ENCODE measurements at regions not wholly inside any gene's neighbourhood (a gene's known extent, or its start where the extent isn't known, plus 50 kb on each side); places are given as distances from the start of the nearest gene placed in this dataset.

DNA sequence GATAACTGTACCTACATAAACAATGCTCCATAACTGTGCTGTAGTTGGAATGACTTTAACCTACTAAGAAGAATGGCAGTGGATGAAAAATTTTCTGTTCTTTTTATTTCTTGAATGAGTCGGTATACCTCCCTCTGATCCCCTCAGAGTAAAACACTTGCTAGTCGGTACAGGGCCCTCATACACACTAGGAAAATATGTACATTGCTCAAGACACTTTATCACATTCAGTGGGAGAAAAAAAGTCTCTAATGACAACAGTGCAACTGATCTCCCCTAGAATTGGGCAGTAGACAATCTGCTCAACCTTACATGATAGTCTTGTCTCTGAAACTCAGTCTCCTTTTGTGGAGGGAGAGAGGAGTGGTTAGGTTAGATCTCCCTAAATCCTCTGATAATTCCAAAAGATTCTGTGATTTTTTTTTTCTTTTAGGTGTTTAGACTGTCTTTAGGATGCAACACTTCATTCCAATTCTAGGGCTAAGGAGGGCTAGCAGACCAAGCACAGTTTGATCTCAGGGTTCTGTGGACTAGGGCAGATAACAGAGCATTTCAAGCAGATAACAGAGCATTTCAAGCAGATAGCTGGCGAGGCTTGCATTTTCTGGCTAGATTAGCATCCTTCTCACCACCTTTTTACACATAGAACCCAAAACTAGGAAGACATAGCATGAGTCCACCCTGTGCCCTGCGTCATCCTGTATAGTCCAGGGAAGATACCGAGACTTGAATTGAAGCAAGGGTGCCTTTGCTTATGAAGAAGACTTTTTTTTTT is 100.3 kb upstream of the TNFAIP3 start:
- ATAC-seq (no peak), FAIRE-seq (no peak), DNase-seq (ENCODE audit: low read depth, low spot score) (no peak)
- Histone ChIP-seq H3K4me1 (ENCODE audit: control insufficient read depth, insufficient read depth, low read length) (peaks cover 26% of the 10 kb centered on the region), H2AFZ (ENCODE audit: control insufficient read depth, low read depth, low read length) (no peak overlapping the region), H3K27ac (ENCODE audit: control insufficient read depth, insufficient read depth) (no peak overlapping the region), H3K9ac (ENCODE audit: control insufficient read depth, insufficient read depth, low read length) (no peak overlapping the region), H3K4me3 (no peak overlapping the region), H3K79me2 (ENCODE audit: control insufficient read depth, insufficient read depth, low read length) (no peaks in the 10 kb centered on the region), H3K36me3 (ENCODE audit: control insufficient read depth in 2 of 2, insufficient read depth in 2 of 2, low read length in 1 of 2) (no peaks in the 10 kb centered on the region), H3K9me3 (replicated peaks; ENCODE audit: control insufficient read depth, insufficient read depth, low read length) (peaks cover 3% of the 10 kb centered on the region; the same call in 2 of the 3 replicates), H3K4me2 (ENCODE audit: control insufficient read depth, insufficient read depth) (no peak overlapping the region), H3K27me3 (replicated peaks in 1 of 2; ENCODE audit: control insufficient read depth in 2 of 2, insufficient read depth in 2 of 2, low read length in 1 of 2) (no peaks in the 10 kb centered on the region), H4K20me1 (ENCODE audit: control insufficient read depth, insufficient read depth) (no peaks in the 10 kb centered on the region)
- TF ChIP-seq, protein P1, sequence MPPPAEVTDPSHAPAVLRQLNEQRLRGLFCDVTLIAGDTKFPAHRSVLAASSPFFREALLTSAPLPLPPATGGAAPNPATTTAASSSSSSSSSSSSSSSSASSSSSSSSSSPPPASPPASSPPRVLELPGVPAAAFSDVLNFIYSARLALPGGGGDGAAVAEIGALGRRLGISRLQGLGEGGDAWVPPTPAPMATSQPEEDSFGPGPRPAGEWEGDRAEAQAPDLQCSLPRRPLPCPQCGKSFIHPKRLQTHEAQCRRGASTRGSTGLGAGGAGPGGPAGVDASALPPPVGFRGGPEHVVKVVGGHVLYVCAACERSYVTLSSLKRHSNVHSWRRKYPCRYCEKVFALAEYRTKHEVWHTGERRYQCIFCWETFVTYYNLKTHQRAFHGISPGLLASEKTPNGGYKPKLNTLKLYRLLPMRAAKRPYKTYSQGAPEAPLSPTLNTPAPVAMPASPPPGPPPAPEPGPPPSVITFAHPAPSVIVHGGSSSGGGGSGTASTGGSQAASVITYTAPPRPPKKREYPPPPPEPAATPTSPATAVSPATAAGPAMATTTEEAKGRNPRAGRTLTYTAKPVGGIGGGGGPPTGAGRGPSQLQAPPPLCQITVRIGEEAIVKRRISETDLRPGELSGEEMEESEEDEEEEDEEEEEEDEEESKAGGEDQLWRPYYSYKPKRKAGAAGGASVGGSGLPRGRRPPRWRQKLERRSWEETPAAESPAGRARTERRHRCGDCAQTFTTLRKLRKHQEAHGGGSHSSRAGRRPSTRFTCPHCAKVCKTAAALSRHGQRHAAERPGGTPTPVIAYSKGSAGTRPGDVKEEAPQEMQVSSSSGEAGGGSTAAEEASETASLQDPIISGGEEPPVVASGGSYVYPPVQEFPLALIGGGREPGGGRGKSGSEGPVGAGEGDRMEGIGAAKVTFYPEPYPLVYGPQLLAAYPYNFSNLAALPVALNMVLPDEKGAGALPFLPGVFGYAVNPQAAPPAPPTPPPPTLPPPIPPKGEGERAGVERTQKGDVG (CRISPR knock-in tag; IDR thresholded peaks at IDR 0.05), result no peak
- TF ChIP-seq BCL11A (IDR thresholded peaks at IDR 0.05; ENCODE audit: low read depth, low read length) (no peak), JUND (IDR thresholded peaks at IDR 0.05; ENCODE audit: low read depth, low read length) (no peak), EED (IDR thresholded peaks at IDR 0.05; ENCODE audit: low read depth) (no peak), KDM1A (IDR thresholded peaks at IDR 0.05; ENCODE audit: borderline replicate concordance) (no peak), POLR2AphosphoS2 (IDR thresholded peaks at IDR 0.05; ENCODE audit: low read depth, low read length) (no peak), SRF (IDR thresholded peaks at IDR 0.05; ENCODE audit: low read depth in 2 of 2, low read length in 2 of 2) (no peak), CBX5 (IDR thresholded peaks at IDR 0.05; ENCODE audit: low read depth) (no peak)
- TF ChIP-seq, protein P2, sequence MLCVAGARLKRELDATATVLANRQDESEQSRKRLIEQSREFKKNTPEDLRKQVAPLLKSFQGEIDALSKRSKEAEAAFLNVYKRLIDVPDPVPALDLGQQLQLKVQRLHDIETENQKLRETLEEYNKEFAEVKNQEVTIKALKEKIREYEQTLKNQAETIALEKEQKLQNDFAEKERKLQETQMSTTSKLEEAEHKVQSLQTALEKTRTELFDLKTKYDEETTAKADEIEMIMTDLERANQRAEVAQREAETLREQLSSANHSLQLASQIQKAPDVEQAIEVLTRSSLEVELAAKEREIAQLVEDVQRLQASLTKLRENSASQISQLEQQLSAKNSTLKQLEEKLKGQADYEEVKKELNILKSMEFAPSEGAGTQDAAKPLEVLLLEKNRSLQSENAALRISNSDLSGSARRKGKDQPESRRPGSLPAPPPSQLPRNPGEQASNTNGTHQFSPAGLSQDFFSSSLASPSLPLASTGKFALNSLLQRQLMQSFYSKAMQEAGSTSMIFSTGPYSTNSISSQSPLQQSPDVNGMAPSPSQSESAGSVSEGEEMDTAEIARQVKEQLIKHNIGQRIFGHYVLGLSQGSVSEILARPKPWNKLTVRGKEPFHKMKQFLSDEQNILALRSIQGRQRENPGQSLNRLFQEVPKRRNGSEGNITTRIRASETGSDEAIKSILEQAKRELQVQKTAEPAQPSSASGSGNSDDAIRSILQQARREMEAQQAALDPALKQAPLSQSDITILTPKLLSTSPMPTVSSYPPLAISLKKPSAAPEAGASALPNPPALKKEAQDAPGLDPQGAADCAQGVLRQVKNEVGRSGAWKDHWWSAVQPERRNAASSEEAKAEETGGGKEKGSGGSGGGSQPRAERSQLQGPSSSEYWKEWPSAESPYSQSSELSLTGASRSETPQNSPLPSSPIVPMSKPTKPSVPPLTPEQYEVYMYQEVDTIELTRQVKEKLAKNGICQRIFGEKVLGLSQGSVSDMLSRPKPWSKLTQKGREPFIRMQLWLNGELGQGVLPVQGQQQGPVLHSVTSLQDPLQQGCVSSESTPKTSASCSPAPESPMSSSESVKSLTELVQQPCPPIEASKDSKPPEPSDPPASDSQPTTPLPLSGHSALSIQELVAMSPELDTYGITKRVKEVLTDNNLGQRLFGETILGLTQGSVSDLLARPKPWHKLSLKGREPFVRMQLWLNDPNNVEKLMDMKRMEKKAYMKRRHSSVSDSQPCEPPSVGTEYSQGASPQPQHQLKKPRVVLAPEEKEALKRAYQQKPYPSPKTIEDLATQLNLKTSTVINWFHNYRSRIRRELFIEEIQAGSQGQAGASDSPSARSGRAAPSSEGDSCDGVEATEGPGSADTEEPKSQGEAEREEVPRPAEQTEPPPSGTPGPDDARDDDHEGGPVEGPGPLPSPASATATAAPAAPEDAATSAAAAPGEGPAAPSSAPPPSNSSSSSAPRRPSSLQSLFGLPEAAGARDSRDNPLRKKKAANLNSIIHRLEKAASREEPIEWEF (IDR thresholded peaks at IDR 0.05; ENCODE audit: insufficient replicate concordance, low read depth, low read length), result no peak
- TF ChIP-seq, protein P3, sequence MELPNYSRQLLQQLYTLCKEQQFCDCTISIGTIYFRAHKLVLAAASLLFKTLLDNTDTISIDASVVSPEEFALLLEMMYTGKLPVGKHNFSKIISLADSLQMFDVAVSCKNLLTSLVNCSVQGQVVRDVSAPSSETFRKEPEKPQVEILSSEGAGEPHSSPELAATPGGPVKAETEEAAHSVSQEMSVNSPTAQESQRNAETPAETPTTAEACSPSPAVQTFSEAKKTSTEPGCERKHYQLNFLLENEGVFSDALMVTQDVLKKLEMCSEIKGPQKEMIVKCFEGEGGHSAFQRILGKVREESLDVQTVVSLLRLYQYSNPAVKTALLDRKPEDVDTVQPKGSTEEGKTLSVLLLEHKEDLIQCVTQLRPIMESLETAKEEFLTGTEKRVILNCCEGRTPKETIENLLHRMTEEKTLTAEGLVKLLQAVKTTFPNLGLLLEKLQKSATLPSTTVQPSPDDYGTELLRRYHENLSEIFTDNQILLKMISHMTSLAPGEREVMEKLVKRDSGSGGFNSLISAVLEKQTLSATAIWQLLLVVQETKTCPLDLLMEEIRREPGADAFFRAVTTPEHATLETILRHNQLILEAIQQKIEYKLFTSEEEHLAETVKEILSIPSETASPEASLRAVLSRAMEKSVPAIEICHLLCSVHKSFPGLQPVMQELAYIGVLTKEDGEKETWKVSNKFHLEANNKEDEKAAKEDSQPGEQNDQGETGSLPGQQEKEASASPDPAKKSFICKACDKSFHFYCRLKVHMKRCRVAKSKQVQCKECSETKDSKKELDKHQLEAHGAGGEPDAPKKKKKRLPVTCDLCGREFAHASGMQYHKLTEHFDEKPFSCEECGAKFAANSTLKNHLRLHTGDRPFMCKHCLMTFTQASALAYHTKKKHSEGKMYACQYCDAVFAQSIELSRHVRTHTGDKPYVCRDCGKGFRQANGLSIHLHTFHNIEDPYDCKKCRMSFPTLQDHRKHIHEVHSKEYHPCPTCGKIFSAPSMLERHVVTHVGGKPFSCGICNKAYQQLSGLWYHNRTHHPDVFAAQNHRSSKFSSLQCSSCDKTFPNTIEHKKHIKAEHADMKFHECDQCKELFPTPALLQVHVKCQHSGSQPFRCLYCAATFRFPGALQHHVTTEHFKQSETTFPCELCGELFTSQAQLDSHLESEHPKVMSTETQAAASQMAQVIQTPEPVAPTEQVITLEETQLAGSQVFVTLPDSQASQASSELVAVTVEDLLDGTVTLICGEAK (IDR thresholded peaks at IDR 0.05; ENCODE audit: borderline replicate concordance), result no peak
- intact Hi-C loops (cut with micrococcal nuclease; ENCODE audit: unreplicated experiment), result no loop called here
- no TSS peak for BruUV-seq (replicated peaks)
- ChIA-PET RAD21 (ENCODE audit: unreplicated experiment) (interaction anchor here (0.8 to 2.4 kb wide), 3 partner anchors 12 to 60 kb away, joined by 3 to 7 read pairs (median 3); no protein-coding TSS in a partner anchor), POLR2A (interaction anchor here (1.0 to 2.5 kb wide), 4 partner anchors 8 to 44 kb away, joined by 3 to 16 read pairs (median 4); no protein-coding TSS in a partner anchor), CTCF (interaction anchor here (3.7 kb wide), 1 partner anchor 32 kb away, joined by 13 read pairs; no protein-coding TSS in a partner anchor), SMC1A (ENCODE audit: uncharacterized antibody, unreplicated experiment) (interaction anchor here (0.6 to 6.1 kb wide), 15 partner anchors 8 to 180 kb away, joined by 3 to 55 read pairs (median 4); no protein-coding TSS in a partner anchor)
- in situ Hi-C loops (cut with MboI), result no loop called here
- WGBS (ENCODE audit: insufficient coverage, insufficient replicate concordance, low lambda C conversion rate, missing lambda C conversion rate), result 88% methylated on average over 5 of the region's 5 CpGs
